HepG2 (cell line): ENCODE measurements at regions not wholly inside any gene's neighbourhood (a gene's known extent, or its start where the extent isn't known, plus 50 kb on each side); places are given as distances from the start of the nearest gene placed in this dataset.

ENCODE experiments used
- ATAC-seq: fragments of 200-7000 bp; cut with Tn5 transposase; 3 replicates; pipeline ENCODE4 v1.9.1; 2020; ENCODE audit warnings: mild to moderate bottlenecking, moderate library complexity
- BruUV-seq: library from RNA; stranded (reverse); fragments of 400-500 nt; replicated peaks from 2 replicates; lab custom pipeline; 2021; lab: Mats Ljungman, UMichigan
- CTCF ChIA-PET: fragments of 300-600 bp; formaldehyde crosslinking; extraction: SDS; loops from one replicate; lab custom pipeline; 2021; ENCODE audit warnings: low total read pairs, inconsistent platforms, low intra/inter-chr PET ratio; lab: Yijun Ruan, JAX
- POLR2A ChIA-PET: fragments of 350-600 bp; sonication (Branson Sonifier 250); formaldehyde crosslinking; loops from one replicate; lab custom pipeline; 2020; ENCODE audit warnings: antibody characterized with exemption, inconsistent platforms; lab: Yijun Ruan, JAX
- DNase-seq: peaks from one replicate; pipeline ENCODE4 v3.0.0-alpha.2; 2015; ENCODE audit warnings: low spot score
- FAIRE-seq: peaks from 3 replicates; lab custom pipeline; 2011; peaks lifted over from hg19 to GRCh38; lab: Jason Lieb, UNC
- H2AFZ ChIP-seq: one replicate; pipeline ENCODE4 v1.6.1; 2011; ENCODE audit warnings: low read length, inconsistent platforms
- H3K27ac ChIP-seq: fragments of 300-600 bp; 3 replicates; pipeline ENCODE4 v1.8.0; 2011; ENCODE audit warnings: mixed run types, mild to moderate bottlenecking, mixed read lengths, low read length, inconsistent platforms; ENCODE audit not compliant: insufficient read depth; ENCODE audit errors: extremely low read length
- H3K27me3 ChIP-seq, 2 experiments: fragments of 200-600 bp in 1 of 2; 2 replicates in 1 of 2; 3 replicates in 1 of 2; pipeline versions ENCODE4 v1.6.0 to v1.8.0; 2011; ENCODE audit warnings: low read length in 2 of 2, mild to moderate bottlenecking in 2 of 2, moderate library complexity in 2 of 2, inconsistent platforms in 1 of 2; ENCODE audit not compliant: insufficient read depth in 2 of 2, control insufficient read depth in 1 of 2
- H3K36me3 ChIP-seq, 2 experiments: fragments of 200-600 bp in 1 of 2; replicated peaks in 1 of 2; 2 replicates in 1 of 2; 3 replicates in 1 of 2; pipeline versions ENCODE4 v1.5.1 to v1.8.0; 2011; ENCODE audit warnings: low read length in 2 of 2, inconsistent platforms in 1 of 2; ENCODE audit not compliant: insufficient read depth in 2 of 2, control insufficient read depth in 1 of 2
- H3K4me1 ChIP-seq: 2 replicates; pipeline ENCODE4 v1.5.1; 2012; ENCODE audit warnings: low read length, inconsistent platforms; ENCODE audit not compliant: insufficient read depth
- H3K4me2 ChIP-seq: 2 replicates; pipeline ENCODE4 v1.6.0; 2011; ENCODE audit warnings: low read depth, low read length, inconsistent platforms
- H3K4me3 ChIP-seq, 3 experiments: fragments of 200-600 bp in 1 of 3; sonication (generic), shearing (Covaris generic) in 1 of 3; replicated peaks in 1 of 3; 2 replicates each; pipeline ENCODE4 v1.5.1; 2011 to 2016; ENCODE audit warnings: low read length in 3 of 3, inconsistent platforms in 2 of 3, low read depth in 2 of 3, mild to moderate bottlenecking in 2 of 3, control low read depth in 1 of 3, mixed read lengths in 1 of 3; ENCODE audit not compliant: insufficient read depth in 1 of 3
- H3K79me2 ChIP-seq: one replicate; pipeline ENCODE4 v1.6.1; 2011; ENCODE audit warnings: low read length, inconsistent platforms; ENCODE audit not compliant: insufficient read depth
- H3K9ac ChIP-seq: 2 replicates; pipeline ENCODE4 v1.6.0; 2011; ENCODE audit warnings: mild to moderate bottlenecking, low read depth, low read length, inconsistent platforms; ENCODE audit not compliant: insufficient read depth
- H3K9me3 ChIP-seq: 2 replicates; pipeline ENCODE4 v1.5.1; 2012; ENCODE audit warnings: mild to moderate bottlenecking, low read length
- H4K20me1 ChIP-seq: 2 replicates; pipeline ENCODE4 v1.6.0; 2011; ENCODE audit warnings: inconsistent platforms, mild to moderate bottlenecking, low read length, moderate library complexity; ENCODE audit not compliant: insufficient read depth
- KLF11 ChIP-seq: IDR thresholded peaks from 2 replicates; pipeline ENCODE4 v1.6.1; 2016; ENCODE audit warnings: missing compliant biosample characterization
- MYPOP ChIP-seq: sonication (generic); formaldehyde crosslinking; IDR thresholded peaks from 2 replicates; pipeline ENCODE4 v1.8.1; 2023; ENCODE audit warnings: mild to moderate bottlenecking, moderate library complexity, missing genetic modification reagents
- MZF1 ChIP-seq: sonication (generic); formaldehyde crosslinking; IDR thresholded peaks from 2 replicates; pipeline ENCODE4 v1.8.1; 2023; ENCODE audit warnings: mild to moderate bottlenecking, missing genetic modification reagents, borderline replicate concordance
- PAX8 ChIP-seq: sonication (generic); formaldehyde crosslinking; IDR thresholded peaks from 2 replicates; pipeline ENCODE4 v1.8.0; 2022; ENCODE audit warnings: mild to moderate bottlenecking, missing genetic modification reagents, borderline replicate concordance
- SETDB1 ChIP-seq: sonication (generic); formaldehyde crosslinking; IDR thresholded peaks from 2 replicates; pipeline ENCODE4 v1.5.1; 2020; ENCODE audit warnings: missing genetic modification reagents, mild to moderate bottlenecking, borderline replicate concordance
- TBX2 ChIP-seq: sonication (generic); formaldehyde crosslinking; IDR thresholded peaks from 2 replicates; pipeline ENCODE4 v1.5.0; 2020; ENCODE audit warnings: missing genetic modification reagents, mild to moderate bottlenecking, borderline replicate concordance
- ZBTB20 ChIP-seq: sonication (generic); formaldehyde crosslinking; IDR thresholded peaks from 2 replicates; pipeline ENCODE4 v1.8.1; 2023; ENCODE audit warnings: missing genetic modification reagents, low read depth, mild to moderate bottlenecking, borderline replicate concordance
- ZBTB3 ChIP-seq: sonication (generic); formaldehyde crosslinking; IDR thresholded peaks from 2 replicates; pipeline ENCODE4 v1.4.0; 2020; ENCODE audit warnings: low read depth, mild to moderate bottlenecking, moderate library complexity, missing genetic modification reagents, borderline replicate concordance
- ZFY ChIP-seq: sonication (generic); formaldehyde crosslinking; IDR thresholded peaks from 2 replicates; pipeline ENCODE4 v1.4.0; 2020; ENCODE audit warnings: missing genetic modification reagents
- ZMYM3 ChIP-seq: sonication (generic); formaldehyde crosslinking; IDR thresholded peaks from 2 replicates; pipeline ENCODE4 v1.5.1; 2020; ENCODE audit warnings: mild to moderate bottlenecking, missing genetic modification reagents
- ZNF260 ChIP-seq: sonication (generic); formaldehyde crosslinking; IDR thresholded peaks from 2 replicates; pipeline ENCODE4 v1.4.0; 2020; ENCODE audit warnings: missing genetic modification reagents, low read depth, mild to moderate bottlenecking, borderline replicate concordance
- ZNF33B ChIP-seq: sonication (generic); formaldehyde crosslinking; IDR thresholded peaks from 2 replicates; pipeline ENCODE4 v1.5.1; 2020; ENCODE audit warnings: mild to moderate bottlenecking, missing genetic modification reagents
- ZNF547 ChIP-seq: sonication (generic); formaldehyde crosslinking; IDR thresholded peaks from 2 replicates; pipeline ENCODE4 v1.5.1; 2020; ENCODE audit warnings: mild to moderate bottlenecking, missing genetic modification reagents
- ZSCAN30 ChIP-seq: sonication (generic); formaldehyde crosslinking; IDR thresholded peaks from 2 replicates; pipeline ENCODE4 v1.5.0; 2020; ENCODE audit warnings: mild to moderate bottlenecking, missing genetic modification reagents
- WGBS: methylation state at CpG from one replicate; pipeline ENCODE4 v1.1.6; 2017; ENCODE audit warnings: low lambda C conversion rate; 5-methylcytosine and 5-hydroxymethylcytosine counted together
- in situ Hi-C: cut with HindIII; loops from 2 replicates; pipeline ENCODE4 v1.10.0; 2017; ENCODE audit warnings: low pct_unique_long_range_greater_than_20kb; ENCODE audit not compliant: extremely low pct_ligation_motif_present
- intact Hi-C: fragments of 100-400 bp; cut with micrococcal nuclease; formaldehyde crosslinking; loops from one replicate; pipeline ENCODE4 v1.10.0; 2022; ENCODE audit not compliant: unreplicated experiment
- TF ChIP-seq, protein P1 (sequence below): sonication (generic); formaldehyde crosslinking; IDR thresholded peaks from 2 replicates; pipeline ENCODE4 v1.4.0; 2020; ENCODE audit warnings: missing genetic modification reagents, borderline replicate concordance
- TF ChIP-seq, protein P2 (sequence below): sonication (generic); formaldehyde crosslinking; IDR thresholded peaks from 2 replicates; pipeline ENCODE4 v1.5.1; 2020; ENCODE audit warnings: missing genetic modification reagents, mild to moderate bottlenecking, borderline replicate concordance

- TF ChIP-seq, protein P1, sequence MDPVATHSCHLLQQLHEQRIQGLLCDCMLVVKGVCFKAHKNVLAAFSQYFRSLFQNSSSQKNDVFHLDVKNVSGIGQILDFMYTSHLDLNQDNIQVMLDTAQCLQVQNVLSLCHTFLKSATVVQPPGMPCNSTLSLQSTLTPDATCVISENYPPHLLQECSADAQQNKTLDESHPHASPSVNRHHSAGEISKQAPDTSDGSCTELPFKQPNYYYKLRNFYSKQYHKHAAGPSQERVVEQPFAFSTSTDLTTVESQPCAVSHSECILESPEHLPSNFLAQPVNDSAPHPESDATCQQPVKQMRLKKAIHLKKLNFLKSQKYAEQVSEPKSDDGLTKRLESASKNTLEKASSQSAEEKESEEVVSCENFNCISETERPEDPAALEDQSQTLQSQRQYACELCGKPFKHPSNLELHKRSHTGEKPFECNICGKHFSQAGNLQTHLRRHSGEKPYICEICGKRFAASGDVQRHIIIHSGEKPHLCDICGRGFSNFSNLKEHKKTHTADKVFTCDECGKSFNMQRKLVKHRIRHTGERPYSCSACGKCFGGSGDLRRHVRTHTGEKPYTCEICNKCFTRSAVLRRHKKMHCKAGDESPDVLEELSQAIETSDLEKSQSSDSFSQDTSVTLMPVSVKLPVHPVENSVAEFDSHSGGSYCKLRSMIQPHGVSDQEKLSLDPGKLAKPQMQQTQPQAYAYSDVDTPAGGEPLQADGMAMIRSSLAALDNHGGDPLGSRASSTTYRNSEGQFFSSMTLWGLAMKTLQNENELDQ (CRISPR knock-in tag): no peak
- TF ChIP-seq SETDB1 (CRISPR knock-in tag): no peak
- no peak for TF ChIP-seq ZFY (CRISPR knock-in tag)
- Histone ChIP-seq H3K9ac (no peak overlapping the region), H3K4me1 (no peaks in the 10 kb centered on the region), H3K36me3 (no peaks in the 10 kb centered on the region), H2AFZ (no peak overlapping the region), H3K9me3 (peaks cover 68% of the 10 kb centered on the region), H3K4me2 (no peak overlapping the region), H4K20me1 (no peaks in the 10 kb centered on the region), H3K27ac (no peak overlapping the region), H3K4me3 (no peak overlapping the region), H3K27me3 (no peaks in the 10 kb centered on the region), H3K79me2 (no peaks in the 10 kb centered on the region)
- no TSS peak for BruUV-seq
- in situ Hi-C loops: no loop called here
- DNase-seq (no peak), FAIRE-seq (no peak), ATAC-seq (no peak)
- WGBS: 3% methylated on average over 4 of the region's 4 CpGs
- POLR2A ChIA-PET: no interaction called here
- intact Hi-C loops: no loop called here
- CTCF ChIA-PET: no interaction called here
These were observed 1231.6 kb downstream of the SORCS3 start for GRCh38 chr10:105872665-105873064.

DNA sequence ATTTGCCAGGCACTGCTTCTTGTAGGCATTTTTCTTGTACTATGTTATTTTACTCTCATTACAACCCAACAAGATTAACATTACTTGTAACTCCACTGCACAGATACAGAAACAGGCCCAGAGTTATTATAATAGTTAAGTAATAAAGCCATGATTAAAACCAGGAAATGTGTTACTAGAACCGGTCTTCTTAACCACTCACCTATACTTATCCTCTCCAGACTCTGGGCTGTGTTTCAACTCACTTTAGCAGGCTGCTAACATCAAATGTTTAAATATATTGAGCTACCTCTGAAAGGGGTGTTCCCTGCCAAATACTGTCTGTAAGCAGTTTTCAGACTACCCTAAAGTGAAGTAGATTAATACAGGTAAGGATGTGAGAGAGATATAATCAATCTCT is 1227.8 kb downstream of the SORCS3 start:
- Histone ChIP-seq H3K9me3 (peaks cover 55% of the 10 kb centered on the region), H2AFZ (no peak overlapping the region), H3K79me2 (no peaks in the 10 kb centered on the region), H3K9ac (no peak overlapping the region), H4K20me1 (no peaks in the 10 kb centered on the region), H3K4me3 (no peak overlapping the region), H3K27me3 (no peaks in the 10 kb centered on the region), H3K4me1 (no peaks in the 10 kb centered on the region), H3K4me2 (no peak overlapping the region), H3K27ac (no peak overlapping the region), H3K36me3 (no peaks in the 10 kb centered on the region)
- no peak for ATAC-seq
- DNase-seq: no peak
- WGBS: 30% methylated on average over 1 of the region's 1 CpG
- ChIA-PET POLR2A (no interaction called here), CTCF (no interaction called here)
- FAIRE-seq: no peak
- no TSS peak for BruUV-seq
- in situ Hi-C loops (no loop called here), intact Hi-C loops (no loop called here)
- no peak for TF ChIP-seq ZBTB3 (CRISPR knock-in tag)
- TF ChIP-seq ZNF33B (CRISPR knock-in tag): no peak
- TF ChIP-seq, protein P2, sequence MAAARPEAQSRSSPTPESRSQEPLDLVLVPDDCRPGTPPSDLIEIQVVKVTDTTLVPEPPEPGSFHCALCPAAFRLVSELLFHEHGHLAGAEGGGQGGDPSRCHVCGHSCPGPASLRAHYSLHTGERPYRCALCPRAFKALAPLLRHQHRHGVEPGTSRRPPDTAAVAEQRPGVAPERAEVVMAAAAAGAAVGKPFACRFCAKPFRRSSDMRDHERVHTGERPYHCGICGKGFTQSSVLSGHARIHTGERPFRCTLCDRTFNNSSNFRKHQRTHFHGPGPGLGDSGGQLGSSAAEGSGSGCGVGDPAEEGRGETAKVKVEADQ (CRISPR knock-in tag): no peak
- no peak for TF ChIP-seq ZNF547 (CRISPR knock-in tag)
- no peak for TF ChIP-seq KLF11 (CRISPR knock-in tag)
- no peak for TF ChIP-seq MYPOP (CRISPR knock-in tag)
- TF ChIP-seq ZSCAN30: no peak
- no peak for TF ChIP-seq ZMYM3 (CRISPR knock-in tag)
- no peak for TF ChIP-seq TBX2
- no peak for TF ChIP-seq MZF1 (CRISPR knock-in tag)
- TF ChIP-seq ZBTB20: no peak
- TF ChIP-seq PAX8 (CRISPR knock-in tag): no peak
- no peak for TF ChIP-seq ZNF260 (CRISPR knock-in tag)
